PFSK-1 (cell line): ENCODE measurements at regions not wholly inside any gene's neighbourhood (a gene's known extent, or its start where the extent isn't known, plus 50 kb on each side); places are given as distances from the start of the nearest gene placed in this dataset.

Experiments
- FOXP2 ChIP-seq: optimal IDR thresholded peaks from 2 replicates; pipeline ENCODE3; 2011; ENCODE audit warnings: borderline replicate concordance, control low read depth, inconsistent platforms; ENCODE audit not compliant: insufficient read depth; ENCODE audit errors: extremely low read length, extremely low read depth
- POLR2AphosphoS5 ChIP-seq: IDR thresholded peaks from 2 replicates; pipeline ENCODE4 v1.6.1; 2012; ENCODE audit warnings: low read depth, mild to moderate bottlenecking, control low read depth, low read length, moderate library complexity
- TF ChIP-seq, protein P1 (sequence below), 2 experiments: IDR thresholded peaks; 2 replicates each; pipeline versions ENCODE4 v1.6.1 to v1.8.0; 2011 to 2012; ENCODE audit warnings: low read depth in 2 of 2, low read length in 2 of 2, control low read depth in 1 of 2, inconsistent platforms in 1 of 2, mild to moderate bottlenecking in 1 of 2, moderate library complexity in 1 of 2; ENCODE audit not compliant: insufficient read depth in 1 of 2

- TF ChIP-seq, protein P1, sequence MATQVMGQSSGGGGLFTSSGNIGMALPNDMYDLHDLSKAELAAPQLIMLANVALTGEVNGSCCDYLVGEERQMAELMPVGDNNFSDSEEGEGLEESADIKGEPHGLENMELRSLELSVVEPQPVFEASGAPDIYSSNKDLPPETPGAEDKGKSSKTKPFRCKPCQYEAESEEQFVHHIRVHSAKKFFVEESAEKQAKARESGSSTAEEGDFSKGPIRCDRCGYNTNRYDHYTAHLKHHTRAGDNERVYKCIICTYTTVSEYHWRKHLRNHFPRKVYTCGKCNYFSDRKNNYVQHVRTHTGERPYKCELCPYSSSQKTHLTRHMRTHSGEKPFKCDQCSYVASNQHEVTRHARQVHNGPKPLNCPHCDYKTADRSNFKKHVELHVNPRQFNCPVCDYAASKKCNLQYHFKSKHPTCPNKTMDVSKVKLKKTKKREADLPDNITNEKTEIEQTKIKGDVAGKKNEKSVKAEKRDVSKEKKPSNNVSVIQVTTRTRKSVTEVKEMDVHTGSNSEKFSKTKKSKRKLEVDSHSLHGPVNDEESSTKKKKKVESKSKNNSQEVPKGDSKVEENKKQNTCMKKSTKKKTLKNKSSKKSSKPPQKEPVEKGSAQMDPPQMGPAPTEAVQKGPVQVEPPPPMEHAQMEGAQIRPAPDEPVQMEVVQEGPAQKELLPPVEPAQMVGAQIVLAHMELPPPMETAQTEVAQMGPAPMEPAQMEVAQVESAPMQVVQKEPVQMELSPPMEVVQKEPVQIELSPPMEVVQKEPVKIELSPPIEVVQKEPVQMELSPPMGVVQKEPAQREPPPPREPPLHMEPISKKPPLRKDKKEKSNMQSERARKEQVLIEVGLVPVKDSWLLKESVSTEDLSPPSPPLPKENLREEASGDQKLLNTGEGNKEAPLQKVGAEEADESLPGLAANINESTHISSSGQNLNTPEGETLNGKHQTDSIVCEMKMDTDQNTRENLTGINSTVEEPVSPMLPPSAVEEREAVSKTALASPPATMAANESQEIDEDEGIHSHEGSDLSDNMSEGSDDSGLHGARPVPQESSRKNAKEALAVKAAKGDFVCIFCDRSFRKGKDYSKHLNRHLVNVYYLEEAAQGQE (IDR thresholded peaks at IDR 0.05; ENCODE audit: insufficient read depth in 1 of 2, low read depth in 2 of 2, low read length in 2 of 2): no peak
- TF ChIP-seq FOXP2 (no peak), POLR2AphosphoS5 (no peak)
These were observed 232.4 kb upstream of the BRINP1 start for GRCh38 chr9:119601632-119602031.
